ENCODE measurements at regions not wholly inside any gene's neighbourhood (a gene's known extent, or its start where the extent isn't known, plus 50 kb on each side); places are given as distances from the start of the nearest gene placed in this dataset.
"Not testable (repeated sequence)": the region's sequence is repeated elsewhere in the genome, so short reads cannot be mapped to it uniquely, and the experiment has no call there.

DNA sequence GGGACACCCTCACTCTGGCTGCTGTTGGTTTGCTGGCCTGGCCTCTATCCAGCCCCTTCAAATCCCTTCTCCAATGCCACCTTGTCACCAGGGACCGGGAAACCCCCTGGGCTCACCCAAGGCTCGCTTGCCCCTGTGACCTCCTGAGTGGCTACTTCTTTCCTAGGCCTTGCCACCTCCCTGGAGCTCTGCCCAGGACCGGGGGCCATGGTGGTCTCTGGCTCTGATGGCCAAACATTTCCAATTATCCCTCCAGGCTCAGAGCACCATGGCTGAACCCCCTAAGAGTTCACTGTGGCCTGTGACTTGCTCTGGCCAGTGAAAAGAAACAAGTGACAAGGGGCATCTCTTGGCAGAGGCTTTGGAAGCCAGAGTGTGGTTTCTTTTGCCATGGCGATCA, 237.6 kb downstream of the TFCP2L1 start:
- DNase-seq (ENCODE audit: low read depth in 2 of 2), result no peak

DNA sequence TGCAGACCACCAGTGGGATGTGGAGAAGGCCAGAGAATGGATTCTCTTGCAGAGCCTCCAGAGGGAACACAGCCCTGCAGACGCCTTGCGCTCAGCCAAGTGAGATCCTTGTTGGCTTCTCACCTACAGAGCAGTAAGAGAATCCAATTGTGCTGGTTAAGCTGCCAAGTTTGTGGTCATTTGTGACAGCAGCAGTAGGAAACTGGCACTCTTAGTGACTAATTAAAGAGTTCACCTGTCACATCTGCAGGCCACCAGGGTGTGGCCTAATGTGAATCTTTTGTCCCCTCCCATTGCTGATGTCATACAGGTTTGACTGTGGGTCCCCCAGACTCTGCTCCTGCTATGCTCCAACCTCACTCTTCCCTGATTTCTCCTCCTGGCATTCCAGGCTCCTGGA, 235.9 kb downstream of the TFCP2L1 start:
- no peak for DNase-seq (ENCODE audit: low read depth in 2 of 2)

DNA sequence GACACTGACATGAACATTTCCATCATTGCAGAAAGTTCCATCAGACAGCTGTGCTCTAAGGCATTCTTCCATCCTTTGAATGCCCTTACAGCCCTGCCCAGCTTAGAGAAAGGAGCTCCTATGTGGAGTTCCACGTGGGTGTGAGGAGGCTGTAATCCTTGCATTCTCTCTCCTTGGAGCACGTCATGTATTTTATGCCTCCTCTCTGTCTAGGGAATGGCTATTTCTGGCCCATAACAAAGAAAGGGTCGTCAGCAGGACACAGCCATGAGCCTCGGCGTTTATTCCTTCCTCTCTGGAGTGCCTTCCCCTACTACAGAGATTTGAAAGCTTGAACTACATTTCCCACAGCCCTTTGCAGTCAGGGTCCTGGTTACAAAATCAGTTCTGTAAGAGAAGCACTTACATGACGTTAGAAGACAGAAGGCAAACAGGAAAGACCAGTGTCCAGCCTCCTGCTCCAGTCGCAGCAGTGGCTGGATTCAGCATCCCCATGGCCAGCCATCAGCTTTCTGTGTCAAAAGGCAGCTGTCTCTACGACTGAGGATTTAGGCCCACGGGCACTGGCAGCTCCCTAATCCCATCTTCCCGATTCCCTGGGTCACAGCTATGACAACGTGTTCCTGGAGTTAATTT, 234.9 kb downstream of the TFCP2L1 start:
- DNase-seq (ENCODE audit: low read depth in 2 of 2), result no peak

GRCh38 chr2:121051311-121051710, 233.7 kb downstream of the TFCP2L1 start:
- no peak for DNase-seq (ENCODE audit: low read depth in 2 of 2)

- no peak for DNase-seq (ENCODE audit: low read depth in 2 of 2)
Observed at GRCh38 chr2:121052023-121052422, 233.0 kb downstream of the TFCP2L1 start.

- DNase-seq (ENCODE audit: low read depth in 2 of 2), result no peak
Observed at GRCh38 chr2:121052521-121052920, 232.5 kb downstream of the TFCP2L1 start.

DNA sequence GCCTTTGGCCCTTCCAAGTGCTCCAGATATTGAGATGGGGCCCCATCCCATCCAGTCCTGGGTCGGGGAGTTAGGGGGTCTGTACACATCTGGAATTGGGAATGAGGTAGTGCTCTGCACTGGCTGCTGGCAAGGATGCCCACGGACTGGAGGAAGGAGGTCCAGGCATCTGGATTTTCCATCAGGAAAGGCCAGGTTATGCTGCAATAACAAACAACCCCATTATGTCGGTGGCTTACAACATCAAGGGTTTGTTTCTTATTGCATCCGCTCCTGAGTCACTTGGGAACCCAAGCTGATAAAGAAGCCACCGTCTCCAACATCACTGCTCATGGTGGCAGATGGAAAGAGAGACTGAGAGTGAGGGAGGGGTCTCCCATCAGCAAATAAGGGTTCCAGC, 229.9 kb downstream of the TFCP2L1 start:
- DNase-seq (ENCODE audit: low read depth in 2 of 2), result no peak

DNA sequence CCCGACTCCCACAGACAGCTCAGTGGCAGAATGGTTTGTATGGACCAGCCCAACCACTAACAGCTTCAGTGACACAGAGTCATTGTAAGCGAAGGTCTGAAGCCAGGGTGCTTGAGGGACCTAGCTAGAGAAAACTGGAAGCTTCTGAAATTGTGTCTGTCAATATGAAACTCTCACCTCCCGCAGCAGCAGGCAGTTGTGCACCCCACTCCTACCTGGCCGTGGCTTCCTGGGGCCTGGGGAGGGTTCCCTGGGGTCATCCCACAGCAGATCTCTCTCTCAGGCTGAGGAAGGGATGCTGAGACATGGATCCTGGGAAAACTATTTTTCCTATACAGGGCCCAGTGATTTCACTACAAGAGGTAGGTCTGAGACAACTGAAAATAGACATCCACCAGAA, 229.5 kb downstream of the TFCP2L1 start:
- no peak for DNase-seq (ENCODE audit: low read depth in 2 of 2)

DNA sequence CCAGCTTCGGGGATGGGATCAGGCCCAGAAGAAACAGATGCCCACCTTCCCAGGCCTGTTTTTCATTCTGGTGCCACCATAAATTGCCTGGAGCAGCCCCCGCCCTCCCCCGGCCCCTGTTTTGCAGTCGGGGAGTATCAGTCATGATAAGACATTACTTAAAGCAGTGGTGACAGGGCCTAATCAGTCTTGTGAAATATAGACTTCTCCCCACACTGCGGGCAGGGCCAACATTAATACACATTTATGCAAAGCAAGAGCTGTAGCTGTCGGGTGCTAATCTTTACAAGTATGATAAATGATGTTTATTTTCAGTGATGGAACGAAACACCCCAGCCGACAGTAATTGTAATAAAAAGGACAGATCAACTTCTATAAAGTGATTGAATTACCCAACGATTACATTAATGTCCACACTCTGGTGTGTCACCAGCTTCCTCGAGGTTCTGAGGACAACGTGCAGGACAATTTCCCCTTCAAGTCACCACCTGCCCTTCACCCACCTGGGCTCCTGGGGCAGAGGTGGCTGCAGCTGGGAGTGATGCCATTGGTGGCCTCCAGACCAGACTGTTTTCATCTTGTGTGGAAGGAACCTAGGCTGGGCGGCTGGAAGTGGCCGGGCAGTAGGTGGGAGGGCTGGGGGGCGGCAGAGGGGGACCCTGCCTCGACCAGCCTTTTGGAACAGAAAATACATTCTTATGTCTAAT, 226.0 kb downstream of the TFCP2L1 start:
- no peak for DNase-seq (ENCODE audit: low read depth in 2 of 2)

- DNase-seq (ENCODE audit: low read depth in 2 of 2), result no peak
Observed at GRCh38 chr2:121059651-121060649, 225.1 kb downstream of the TFCP2L1 start.

GRCh38 chr2:121061633-121062032, 223.4 kb downstream of the TFCP2L1 start:
- DNase-seq (ENCODE audit: low read depth in 2 of 2), result no peak

- DNase-seq (ENCODE audit: low read depth in 2 of 2), result no peak
Observed at GRCh38 chr2:121063471-121063870, 221.5 kb downstream of the TFCP2L1 start.

DNA sequence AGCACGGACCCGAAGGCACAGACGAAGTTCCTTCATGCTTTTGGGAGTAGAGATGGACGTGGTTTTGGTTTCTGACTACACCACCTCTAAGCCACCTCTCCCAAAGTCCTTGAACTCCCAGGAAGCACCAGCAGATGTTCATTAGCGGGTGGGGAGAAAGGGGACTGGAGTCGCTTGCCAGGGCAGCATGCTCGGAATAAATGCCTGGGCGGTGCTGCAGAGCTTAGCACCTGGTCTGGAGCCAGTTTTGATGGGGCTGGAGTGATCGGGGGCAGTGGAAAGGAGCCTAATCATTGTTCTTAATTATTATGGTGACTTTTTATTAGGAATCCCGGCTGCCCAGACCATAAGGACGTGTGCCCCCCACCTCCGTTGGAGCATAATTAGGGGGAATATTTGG, 220.8 kb downstream of the TFCP2L1 start:
- DNase-seq (ENCODE audit: low read depth in 2 of 2), result no peak

GRCh38 chr2:121065239-121065638, 219.8 kb downstream of the TFCP2L1 start:
- no peak for DNase-seq (ENCODE audit: low read depth in 2 of 2)

DNA sequence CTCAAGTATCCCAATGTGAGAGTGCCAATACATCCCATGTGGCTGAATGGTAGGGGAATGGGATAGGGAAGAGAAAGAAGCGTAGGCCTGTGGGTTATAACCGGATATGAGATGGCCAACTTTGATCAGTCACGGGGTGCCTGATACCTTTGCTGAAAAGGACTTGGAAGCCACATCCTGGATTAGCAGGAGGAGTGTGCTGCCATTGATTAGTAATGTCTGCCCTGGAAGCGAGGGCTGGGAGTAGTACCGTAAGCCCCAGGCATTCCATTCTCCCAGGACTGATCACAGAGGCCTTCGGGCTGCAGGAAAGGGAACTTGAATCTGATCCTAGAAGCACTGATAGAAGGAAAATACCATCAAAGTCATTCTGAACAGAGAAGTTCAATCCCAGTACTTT, 218.5 kb downstream of the TFCP2L1 start:
- DNase-seq (ENCODE audit: low read depth in 2 of 2), result no peak

DNA sequence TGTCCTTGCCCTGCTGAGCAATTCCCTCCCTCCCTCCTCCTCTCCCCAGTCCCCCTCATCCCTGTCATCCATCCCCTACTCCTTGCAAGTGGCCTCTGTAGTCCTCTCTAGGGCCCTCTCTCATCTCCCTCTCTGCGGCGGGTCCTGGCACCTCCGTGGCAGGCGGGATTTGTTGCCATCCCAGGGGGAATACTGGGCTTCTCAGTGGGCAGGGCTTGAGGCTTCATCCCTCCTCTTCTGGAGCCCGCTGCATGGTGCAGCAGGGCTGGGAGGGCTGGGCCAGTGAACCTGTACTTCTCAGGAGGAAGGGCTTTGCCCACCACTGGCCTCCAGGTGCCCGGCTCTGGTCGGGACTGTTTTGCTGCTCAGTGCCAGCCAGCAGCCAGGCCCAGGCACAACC, 216.2 kb downstream of the TFCP2L1 start:
- no peak for DNase-seq (ENCODE audit: low read depth in 2 of 2)

GRCh38 chr2:121069434-121069969, 215.5 kb downstream of the TFCP2L1 start:
- no peak for DNase-seq (ENCODE audit: low read depth in 2 of 2)

- DNase-seq (ENCODE audit: low read depth in 2 of 2), result not testable (repeated sequence)
Observed at GRCh38 chr2:121070061-121070460, 214.9 kb downstream of the TFCP2L1 start.

DNA sequence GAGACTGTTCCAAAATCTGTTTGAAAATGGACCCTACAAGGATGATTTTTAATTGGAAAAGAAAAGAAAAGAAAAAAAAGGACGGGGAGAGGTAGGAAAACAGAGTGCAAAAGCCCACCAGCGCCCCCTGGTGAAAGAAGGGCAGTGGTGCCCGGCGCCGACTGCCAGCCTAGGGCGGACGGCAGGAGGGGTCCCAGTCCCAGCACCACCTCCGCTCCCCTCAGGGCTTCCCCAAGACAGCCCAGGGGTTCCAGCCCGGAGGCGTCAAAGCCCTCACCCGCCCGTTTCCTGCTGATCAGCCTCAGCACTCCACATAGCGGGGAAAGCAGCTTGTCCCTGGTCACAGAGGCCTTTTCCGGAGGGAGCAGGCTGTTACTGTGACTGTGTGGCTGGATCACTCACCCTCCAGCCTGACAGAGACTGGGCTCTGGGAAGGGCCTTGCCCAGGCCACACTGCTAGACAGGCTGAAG, 213.9 kb downstream of the TFCP2L1 start:
- peak; percentile 8 to 51 for DNase-seq (ENCODE audit: low read depth in 2 of 2)

GRCh38 chr2:121072784-121073183, 212.2 kb downstream of the TFCP2L1 start:
- no peak for DNase-seq (ENCODE audit: low read depth in 2 of 2)

GRCh38 chr2:121073320-121074210, 211.4 kb downstream of the TFCP2L1 start:
- no peak for DNase-seq (ENCODE audit: low read depth in 2 of 2)
